ENCODE measurements at regions not wholly inside any gene's neighbourhood (a gene's known extent, or its start where the extent isn't known, plus 50 kb on each side); places are given as distances from the start of the nearest gene placed in this dataset.
"Not testable (repeated sequence)": the region's sequence is repeated elsewhere in the genome, so short reads cannot be mapped to it uniquely, and the experiment has no call there.

- ATAC-seq: not testable (repeated sequence)
Measured at GRCh38 chr14:105697955-105698354, 171.6 kb downstream of the TMEM121 start.

- peak; percentile 45 for ATAC-seq
Measured at GRCh38 chr14:105698940-105699556, 172.7 kb downstream of the TMEM121 start.

GRCh38 chr14:105699706-105700105, 173.3 kb downstream of the TMEM121 start:
- peak; percentile 16 for ATAC-seq

DNA sequence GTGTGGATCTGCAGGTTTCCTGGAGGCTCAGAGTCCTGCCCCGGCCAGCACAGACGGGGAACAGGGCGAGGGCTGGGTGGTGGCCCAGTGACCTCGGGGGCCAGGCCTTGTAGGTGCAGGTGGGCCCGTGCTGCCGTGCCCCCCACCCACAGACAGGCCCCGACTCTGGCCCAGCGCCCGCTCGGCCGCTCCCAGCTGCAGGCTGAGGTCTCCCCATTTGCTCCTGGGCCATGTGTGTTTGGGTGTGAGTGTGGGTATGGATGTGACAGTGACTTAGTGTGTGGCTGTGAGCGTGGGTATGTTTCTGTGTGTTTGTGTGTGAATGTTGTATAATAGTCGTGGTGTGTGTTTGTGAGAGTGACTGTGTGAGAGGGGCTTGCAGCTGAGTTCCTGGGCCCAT, 173.8 kb downstream of the TMEM121 start:
- ATAC-seq: not testable (repeated sequence)

DNA sequence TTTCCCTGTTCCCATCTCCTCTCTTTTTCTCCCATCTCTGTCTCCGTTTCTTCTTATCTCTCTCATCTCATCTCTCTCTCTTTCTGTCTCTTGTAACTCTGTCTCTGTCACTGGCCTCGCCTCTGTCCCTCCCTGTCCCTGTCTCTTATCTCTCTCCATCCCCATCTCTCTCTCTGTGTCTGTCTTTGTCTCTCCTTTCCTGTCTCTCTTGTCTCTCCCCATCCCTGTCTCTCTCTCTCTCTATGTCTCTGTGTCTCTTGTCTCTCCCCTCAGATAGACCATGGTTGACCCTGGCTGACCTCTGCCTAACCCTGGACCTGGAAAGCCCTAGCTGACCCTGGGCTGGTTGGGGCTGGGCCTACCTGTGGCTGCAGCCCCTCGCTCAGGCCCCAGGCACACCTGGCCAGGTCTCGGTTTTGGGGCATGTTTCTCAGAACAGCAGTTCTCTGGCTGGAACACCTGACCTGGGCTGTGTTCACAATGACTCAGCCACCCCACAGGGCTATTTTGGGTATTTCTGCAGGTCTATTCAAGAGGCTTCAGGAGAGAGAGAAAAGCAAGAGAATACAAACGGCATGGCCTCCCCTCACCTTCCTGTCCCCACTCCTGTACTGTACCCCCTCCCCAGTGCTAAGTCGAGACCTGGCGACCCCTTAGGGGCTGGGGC, 174.4 kb downstream of the TMEM121 start:
- peak; percentile 21 for ATAC-seq

- ATAC-seq: no peak
Measured at GRCh38 chr14:105701456-105702274, 175.3 kb downstream of the TMEM121 start.

DNA sequence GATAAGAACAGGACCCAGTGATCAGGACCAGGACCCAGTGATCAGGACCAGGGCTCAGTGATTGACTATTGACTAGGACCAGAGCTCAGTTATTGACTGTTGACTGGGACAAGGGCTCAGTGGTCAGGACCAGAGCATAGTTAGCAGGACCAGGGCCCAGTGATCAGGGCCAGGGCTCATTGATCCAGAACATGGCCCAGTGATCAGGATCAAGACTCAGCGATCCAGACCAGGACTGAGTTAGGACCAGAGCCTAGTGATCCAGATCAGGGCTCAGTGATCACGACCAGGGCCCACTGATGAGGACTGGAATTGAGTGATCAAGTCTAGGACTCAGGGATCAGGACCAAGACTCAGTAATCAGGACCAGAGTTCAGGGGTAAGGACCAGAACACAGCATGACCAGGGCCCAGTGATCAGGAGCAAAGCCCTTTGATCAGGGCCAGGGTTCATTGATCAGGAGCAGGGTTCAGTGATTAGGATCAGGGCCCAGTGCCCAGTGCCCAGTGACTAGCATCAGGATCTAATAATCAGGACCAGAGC, 176.0 kb downstream of the TMEM121 start:
- ATAC-seq: no peak

GRCh38 chr14:105703044-105703665, 176.8 kb downstream of the TMEM121 start:
- not testable (repeated sequence) for ATAC-seq

DNA sequence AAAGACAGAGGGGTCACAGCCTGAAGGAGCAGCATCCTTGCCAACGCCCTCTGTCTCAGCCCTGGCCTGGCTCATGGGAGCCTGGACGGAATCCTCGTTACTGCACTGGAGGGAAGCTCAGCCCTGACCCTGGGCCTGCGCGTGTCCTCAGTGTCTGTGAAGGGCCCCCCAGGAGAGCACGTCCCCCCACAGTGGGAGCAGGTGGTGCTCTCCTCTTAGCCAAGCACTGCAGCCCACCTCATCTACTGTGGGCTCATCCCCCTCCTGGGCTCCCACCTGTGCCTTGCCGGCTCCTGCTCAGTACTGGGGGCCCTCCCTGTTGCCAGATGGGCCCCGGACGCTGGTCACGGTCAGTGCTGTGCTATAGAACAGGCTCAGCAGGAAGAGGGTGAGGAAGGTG, 177.7 kb downstream of the TMEM121 start:
- not testable (repeated sequence) for ATAC-seq

- not testable (repeated sequence) for ATAC-seq
Measured at GRCh38 chr14:105704492-105704891, 178.1 kb downstream of the TMEM121 start.

DNA sequence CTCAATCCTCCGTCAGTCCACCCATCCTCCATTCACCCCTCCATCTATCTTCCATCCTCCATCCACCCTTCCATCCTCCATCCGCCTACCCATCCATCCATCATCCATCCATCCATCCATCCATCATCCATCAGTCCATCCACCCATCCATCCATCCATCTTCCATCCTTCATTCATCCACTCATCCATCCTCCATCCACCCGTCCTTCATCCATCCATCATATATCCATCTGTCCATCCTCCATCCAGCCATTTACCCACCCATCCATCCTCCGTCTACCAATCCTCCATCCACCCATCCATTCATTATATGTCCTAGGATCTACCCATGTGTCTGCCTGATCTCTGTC, 179.1 kb downstream of the TMEM121 start:
- not testable (repeated sequence) for ATAC-seq

DNA sequence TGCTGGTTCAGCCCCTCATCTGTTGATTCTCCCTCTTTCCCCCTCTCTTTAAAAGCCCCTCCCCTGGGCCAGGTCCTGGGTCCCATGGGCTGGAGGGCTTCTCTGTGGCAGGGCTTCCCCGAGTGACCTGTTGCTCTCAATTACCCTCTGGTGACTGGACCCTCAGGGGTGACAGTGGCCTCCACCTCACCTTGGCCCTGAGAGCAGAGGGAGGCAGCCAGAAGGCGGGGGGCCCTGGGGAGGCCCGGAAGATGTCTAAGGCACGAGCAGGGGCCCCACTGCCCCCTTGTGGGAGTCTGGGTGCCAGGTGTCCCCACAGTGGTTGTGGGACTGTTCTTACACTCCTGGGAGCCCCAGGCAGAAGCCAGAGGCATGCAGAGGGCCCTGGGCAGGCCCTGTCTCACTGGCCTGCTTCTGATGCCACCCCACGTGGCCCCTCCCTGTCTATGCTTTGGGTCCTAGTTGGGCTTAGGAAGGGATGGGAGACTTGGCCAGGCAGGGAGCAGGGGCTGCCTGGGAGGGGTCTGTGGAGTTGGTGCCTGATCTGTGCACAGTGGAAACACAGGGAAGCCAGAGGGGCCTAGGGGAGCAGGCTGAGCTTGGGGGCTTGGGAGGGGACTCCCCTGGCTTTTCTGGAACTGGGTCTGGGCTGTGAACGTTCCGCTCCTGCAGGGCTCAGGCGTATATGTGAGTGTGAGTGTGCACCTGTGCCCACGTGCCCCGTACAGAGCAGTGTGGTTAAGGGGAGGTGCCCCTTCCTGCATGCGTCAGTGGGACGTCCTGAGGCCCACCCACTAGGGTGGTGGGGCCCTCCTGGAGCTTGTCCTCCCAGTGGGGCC, 179.7 kb downstream of the TMEM121 start:
- ATAC-seq: peak; percentile 59

- ATAC-seq: not testable (repeated sequence)
Measured at GRCh38 chr14:105706701-105707019, 180.3 kb downstream of the TMEM121 start.

DNA sequence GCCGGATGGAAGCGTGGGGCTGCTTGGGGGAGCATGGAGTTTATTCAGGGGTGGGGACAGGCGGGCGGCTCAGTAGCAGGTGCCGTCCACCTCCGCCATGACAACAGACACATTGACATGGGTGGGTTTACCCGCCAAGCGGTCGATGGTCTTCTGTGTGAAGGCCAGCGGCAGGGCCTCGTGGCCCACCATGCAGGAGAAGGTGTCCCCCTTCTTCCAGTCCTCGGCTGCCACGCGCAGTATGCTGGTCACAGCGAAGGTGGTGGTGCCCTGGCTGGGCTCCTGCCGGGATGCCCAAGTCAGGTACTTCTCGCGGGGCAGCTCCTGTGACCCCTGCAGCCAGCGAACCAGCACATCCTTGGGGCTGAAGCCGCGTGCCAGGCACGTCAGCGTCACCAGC, 180.7 kb downstream of the TMEM121 start:
- ATAC-seq: not testable (repeated sequence)

GRCh38 chr14:105707723-105708151, 181.4 kb downstream of the TMEM121 start:
- not testable (repeated sequence) for ATAC-seq

GRCh38 chr14:105708251-105709134, 182.1 kb downstream of the TMEM121 start:
- peak; percentile 8 for ATAC-seq

DNA sequence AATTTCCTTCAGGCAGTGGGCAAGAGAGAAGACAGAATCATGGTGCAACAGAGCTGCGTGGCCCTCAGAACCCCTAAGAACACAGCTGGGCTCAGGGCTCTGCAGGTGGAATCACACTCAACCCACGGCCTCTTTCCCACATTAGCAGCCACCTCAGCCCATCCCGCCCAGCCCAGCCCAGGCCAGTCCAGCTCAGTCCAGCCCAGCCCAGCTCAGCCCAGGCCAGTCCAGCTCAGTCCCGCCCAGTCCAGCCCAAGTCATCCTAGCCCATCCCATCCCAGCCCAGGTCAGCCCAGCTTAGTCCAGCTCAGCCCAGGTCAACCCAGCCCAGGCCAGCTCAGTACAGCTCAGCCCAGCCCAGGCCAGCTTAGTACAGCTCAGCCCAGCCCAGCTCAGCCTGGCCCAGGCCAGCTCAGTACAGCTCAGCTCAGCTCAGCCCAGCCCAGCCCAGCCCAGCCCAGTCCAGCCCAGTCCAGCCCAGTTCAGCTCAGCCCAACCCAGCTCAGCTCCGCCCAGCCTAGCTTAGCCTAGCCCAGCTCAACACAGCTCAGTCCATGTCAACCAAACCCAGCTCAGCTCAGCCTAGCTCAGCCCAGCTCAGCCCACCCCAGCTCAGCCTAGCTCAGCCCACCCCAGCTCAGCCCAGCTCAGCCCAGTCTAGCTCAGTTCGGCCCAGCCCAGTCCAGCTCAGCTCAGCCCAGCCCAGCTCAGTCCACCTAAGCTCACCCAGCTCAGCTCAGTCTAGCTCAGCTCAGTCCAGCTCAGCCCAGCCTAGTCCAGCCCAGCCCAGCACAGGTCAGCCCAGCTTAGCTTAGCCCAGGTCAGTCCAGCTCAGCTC, 183.1 kb downstream of the TMEM121 start:
- ATAC-seq: peak; percentile 2

DNA sequence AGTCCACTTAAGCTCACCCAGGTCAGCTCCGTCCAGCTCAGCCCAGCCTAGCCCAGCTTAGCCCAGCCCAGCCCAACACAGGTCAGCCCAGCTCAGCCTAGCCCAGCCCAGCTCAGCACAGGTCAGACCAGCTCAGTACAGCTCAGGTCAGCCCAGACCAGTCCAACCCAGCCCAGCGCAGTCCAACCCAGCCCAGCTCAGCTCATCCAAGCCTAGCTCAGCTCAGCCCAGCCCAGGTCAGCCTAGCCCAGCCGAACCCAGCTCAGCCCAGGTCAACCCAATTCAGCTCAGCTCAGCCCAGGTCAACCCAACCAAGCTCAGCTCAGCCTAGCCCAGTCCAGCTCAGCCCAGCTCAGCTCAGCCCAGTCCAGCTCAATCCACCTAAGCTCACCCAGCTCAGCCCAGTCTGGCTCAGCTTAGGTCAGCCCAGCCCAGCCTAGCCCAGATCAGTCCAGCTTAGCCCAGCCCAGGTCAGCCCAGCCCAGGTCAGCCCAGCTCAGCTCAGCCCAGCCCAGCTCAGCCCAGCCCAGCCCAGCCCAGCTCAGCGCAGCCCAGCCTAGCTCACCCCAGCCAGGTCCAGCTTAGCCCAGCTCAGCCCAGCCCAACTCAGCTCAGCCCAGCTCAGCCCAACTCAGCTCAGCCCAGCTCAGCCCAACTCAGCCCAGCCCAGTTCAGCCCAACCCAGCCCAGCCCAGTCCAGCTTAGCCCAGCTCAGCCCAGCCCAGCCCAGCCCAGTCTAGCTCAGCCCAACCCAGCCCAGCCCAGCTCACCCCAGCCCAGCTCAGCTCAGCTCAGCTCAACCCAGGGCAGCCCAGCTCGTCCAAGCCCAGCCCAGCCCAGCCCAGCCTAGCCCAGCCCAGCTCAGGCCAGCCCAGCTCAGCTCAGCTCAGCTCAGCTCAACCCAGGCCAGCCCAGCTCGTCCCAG, 184.0 kb downstream of the TMEM121 start:
- no peak for ATAC-seq
